ENCODE measurements at regions not wholly inside any gene's neighbourhood (a gene's known extent, or its start where the extent isn't known, plus 50 kb on each side); places are given as distances from the start of the nearest gene placed in this dataset.

DNA sequence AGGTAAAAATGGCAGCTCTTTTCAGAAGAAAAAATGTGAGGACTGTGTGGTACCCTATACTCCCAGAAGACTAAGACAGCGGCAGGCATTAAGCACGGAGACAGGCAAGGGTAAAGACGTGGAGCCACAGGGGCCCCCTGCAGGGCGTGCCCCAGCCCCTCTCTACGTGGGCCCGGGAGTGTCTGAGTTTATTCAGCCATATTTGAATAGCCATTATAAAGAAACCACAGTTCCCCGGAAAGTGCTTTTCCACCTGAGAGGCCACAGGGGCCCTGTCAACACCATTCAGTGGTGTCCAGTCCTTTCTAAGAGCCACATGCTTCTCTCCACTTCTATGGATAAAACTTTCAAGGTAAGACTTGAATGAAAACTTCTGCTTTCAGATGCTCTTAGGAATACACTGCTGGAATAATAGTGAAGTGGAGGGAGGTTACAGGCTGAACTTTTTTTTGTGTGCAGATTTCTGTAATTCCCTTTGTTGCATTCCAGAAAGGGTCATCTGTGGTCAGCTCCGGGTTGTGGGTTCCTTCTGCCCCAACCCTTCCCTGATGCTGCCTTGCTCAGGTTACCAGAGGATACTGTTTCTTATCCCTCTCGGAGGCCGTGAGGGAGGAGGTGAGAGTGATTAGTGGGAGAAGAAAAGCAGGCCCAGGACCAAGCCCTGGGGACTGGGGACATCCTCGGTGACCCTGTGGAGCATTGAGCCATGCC, 58.4 kb downstream of the SLC25A47 start:
- DNase-seq (ENCODE audit: low spot score): no peak

DNA sequence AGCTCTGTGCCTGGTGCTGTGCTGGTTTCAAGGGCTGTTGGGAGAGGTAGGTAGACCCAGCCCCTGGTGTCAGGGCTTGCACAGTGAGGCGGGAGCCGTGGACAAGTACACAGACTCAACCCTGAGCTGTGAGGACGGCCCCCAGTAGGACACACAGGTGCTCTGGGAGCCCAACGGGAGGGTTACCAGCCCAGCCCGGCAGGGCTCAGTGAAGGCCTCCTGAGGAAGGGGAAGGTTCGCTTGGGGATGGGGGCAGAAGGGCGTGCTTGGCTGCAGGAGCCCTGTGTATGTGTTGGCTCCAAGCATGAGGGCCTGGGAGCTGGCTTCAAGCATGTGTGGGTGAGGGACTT, 58.9 kb downstream of the SLC25A47 start:
- no peak overlapping the region for H3K4me3 ChIP-seq
- TF ChIP-seq EZH2phosphoT487 (IDR thresholded peaks at IDR 0.05; ENCODE audit: low read depth, severe bottlenecking, unreplicated experiment) (no peak), EZH2 (IDR thresholded peaks at IDR 0.05; ENCODE audit: borderline replicate concordance) (no peak)
- TF ChIP-seq, protein P1, sequence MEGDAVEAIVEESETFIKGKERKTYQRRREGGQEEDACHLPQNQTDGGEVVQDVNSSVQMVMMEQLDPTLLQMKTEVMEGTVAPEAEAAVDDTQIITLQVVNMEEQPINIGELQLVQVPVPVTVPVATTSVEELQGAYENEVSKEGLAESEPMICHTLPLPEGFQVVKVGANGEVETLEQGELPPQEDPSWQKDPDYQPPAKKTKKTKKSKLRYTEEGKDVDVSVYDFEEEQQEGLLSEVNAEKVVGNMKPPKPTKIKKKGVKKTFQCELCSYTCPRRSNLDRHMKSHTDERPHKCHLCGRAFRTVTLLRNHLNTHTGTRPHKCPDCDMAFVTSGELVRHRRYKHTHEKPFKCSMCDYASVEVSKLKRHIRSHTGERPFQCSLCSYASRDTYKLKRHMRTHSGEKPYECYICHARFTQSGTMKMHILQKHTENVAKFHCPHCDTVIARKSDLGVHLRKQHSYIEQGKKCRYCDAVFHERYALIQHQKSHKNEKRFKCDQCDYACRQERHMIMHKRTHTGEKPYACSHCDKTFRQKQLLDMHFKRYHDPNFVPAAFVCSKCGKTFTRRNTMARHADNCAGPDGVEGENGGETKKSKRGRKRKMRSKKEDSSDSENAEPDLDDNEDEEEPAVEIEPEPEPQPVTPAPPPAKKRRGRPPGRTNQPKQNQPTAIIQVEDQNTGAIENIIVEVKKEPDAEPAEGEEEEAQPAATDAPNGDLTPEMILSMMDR (IDR thresholded peaks at IDR 0.05; ENCODE audit: poor library complexity): no peak
- H3K27me3 ChIP-seq: no peaks in the 10 kb centered on the region
- no peaks in the 10 kb centered on the region for H3K9me2 ChIP-seq (replicated peaks; ENCODE audit: insufficient read depth)
- H3K36me3 ChIP-seq (replicated peaks; ENCODE audit: insufficient read depth, low read depth): no peaks in the 10 kb centered on the region
- H3K9me3 ChIP-seq (ENCODE audit: low read depth): no peaks in the 10 kb centered on the region
- peaks cover 56% of the 10 kb centered on the region for H3K79me2 ChIP-seq
- 88% methylated on average over 7 of the region's 7 CpGs for WGBS (ENCODE audit: low lambda C conversion rate, missing lambda C conversion rate)
- H2AFZ ChIP-seq: no peak overlapping the region
- DNase-seq (ENCODE audit: low spot score): no peak
- H3K27ac ChIP-seq: peak overlapping the region; percentile 25
- H4K20me1 ChIP-seq (ENCODE audit: insufficient read depth, poor library complexity, severe bottlenecking): no peaks in the 10 kb centered on the region
- peaks cover 29% of the 10 kb centered on the region for H3K4me1 ChIP-seq (ENCODE audit: insufficient read depth)
- peak overlapping the region; percentile 42 for H3K4me2 ChIP-seq

More for the DNA sequence above, 58.4 kb downstream of the SLC25A47 start:
- H3K36me3 ChIP-seq (replicated peaks; ENCODE audit: insufficient read depth, low read depth): no peaks in the 10 kb centered on the region
- H3K4me3 ChIP-seq: no peak overlapping the region
- H3K4me2 ChIP-seq: peak overlapping the region; percentile 42
- no peak for TF ChIP-seq EZH2phosphoT487 (IDR thresholded peaks at IDR 0.05; ENCODE audit: low read depth, severe bottlenecking, unreplicated experiment)
- no peak for TF ChIP-seq EZH2 (IDR thresholded peaks at IDR 0.05; ENCODE audit: borderline replicate concordance)
- TF ChIP-seq, protein P1 (IDR thresholded peaks at IDR 0.05; ENCODE audit: poor library complexity): no peak
- peaks cover 52% of the 10 kb centered on the region for H3K79me2 ChIP-seq
- H3K27me3 ChIP-seq: no peaks in the 10 kb centered on the region
- H3K9me3 ChIP-seq (ENCODE audit: low read depth): no peaks in the 10 kb centered on the region
- no peak overlapping the region for H2AFZ ChIP-seq
- no peaks in the 10 kb centered on the region for H4K20me1 ChIP-seq (ENCODE audit: insufficient read depth, poor library complexity, severe bottlenecking)
- WGBS (ENCODE audit: low lambda C conversion rate, missing lambda C conversion rate): 43% methylated on average over 11 of the region's 11 CpGs
- H3K9me2 ChIP-seq (replicated peaks; ENCODE audit: insufficient read depth): no peaks in the 10 kb centered on the region
- peaks cover 24% of the 10 kb centered on the region for H3K4me1 ChIP-seq (ENCODE audit: insufficient read depth)
- H3K27ac ChIP-seq: peak overlapping the region; percentile 25

GRCh38 chr14:100383727-100384158, 60.6 kb downstream of the SLC25A47 start:
- Histone ChIP-seq H3K4me2 (no peak overlapping the region), H3K27ac (no peak overlapping the region), H3K4me3 (no peak overlapping the region), H3K79me2 (peaks cover 56% of the 10 kb centered on the region), H3K4me1 (ENCODE audit: insufficient read depth) (peaks cover 46% of the 10 kb centered on the region), H4K20me1 (ENCODE audit: insufficient read depth, poor library complexity, severe bottlenecking) (no peaks in the 10 kb centered on the region), H3K9me2 (replicated peaks; ENCODE audit: insufficient read depth) (no peaks in the 10 kb centered on the region), H3K9me3 (ENCODE audit: low read depth) (no peaks in the 10 kb centered on the region), H3K36me3 (replicated peaks; ENCODE audit: insufficient read depth, low read depth) (no peaks in the 10 kb centered on the region), H2AFZ (no peak overlapping the region), H3K27me3 (no peaks in the 10 kb centered on the region)
- 31% methylated on average over 10 of the region's 10 CpGs for WGBS (ENCODE audit: low lambda C conversion rate, missing lambda C conversion rate)
- DNase-seq (ENCODE audit: low spot score): peak; percentile 84
- TF ChIP-seq EZH2 (IDR thresholded peaks at IDR 0.05; ENCODE audit: borderline replicate concordance) (no peak), EZH2phosphoT487 (IDR thresholded peaks at IDR 0.05; ENCODE audit: low read depth, severe bottlenecking, unreplicated experiment) (no peak)
- TF ChIP-seq, protein P1 (IDR thresholded peaks at IDR 0.05; ENCODE audit: poor library complexity): peak; percentile 76

Data from hepatocyte (in vitro differentiated cells).